GM15510 (cell line): ENCODE measurements at regions not wholly inside any gene's neighbourhood (a gene's known extent, or its start where the extent isn't known, plus 50 kb on each side); places are given as distances from the start of the nearest gene placed in this dataset.

Experiments used
- POLR2A ChIP-seq: IDR thresholded peaks from 3 replicates; pipeline ENCODE4 v1.6.1; 2011; ENCODE audit warnings: borderline replicate concordance; ENCODE audit not compliant: insufficient read length; ENCODE audit errors: extremely low read depth

GRCh38 chr14:50039734-50040400, 76.5 kb downstream of the VCPKMT start:
- TF ChIP-seq POLR2A: no peak

GRCh38 chr14:50040401-50040775, 76.0 kb downstream of the VCPKMT start:
- TF ChIP-seq POLR2A: no peak

- TF ChIP-seq POLR2A: no peak
These were observed 75.4 kb downstream of the VCPKMT start for GRCh38 chr14:50040895-50041465.

- TF ChIP-seq POLR2A: no peak
These were observed 74.4 kb downstream of the VCPKMT start for GRCh38 chr14:50041980-50042379.

- TF ChIP-seq POLR2A: no peak
These were observed 72.2 kb downstream of the VCPKMT start for GRCh38 chr14:50044042-50044651.

- TF ChIP-seq POLR2A: peak; percentile 41
These were observed 71.2 kb downstream of the VCPKMT start for GRCh38 chr14:50045039-50045711.

- no peak for TF ChIP-seq POLR2A
These were observed 70.5 kb downstream of the VCPKMT start for GRCh38 chr14:50045837-50046236.

GRCh38 chr14:50047274-50047676, 69.1 kb downstream of the VCPKMT start:
- peak; percentile 20 for TF ChIP-seq POLR2A

GRCh38 chr14:50049093-50049492, 67.3 kb downstream of the VCPKMT start:
- TF ChIP-seq POLR2A: no peak

GRCh38 chr14:50049703-50050570, 66.4 kb downstream of the VCPKMT start:
- TF ChIP-seq POLR2A: no peak

- TF ChIP-seq POLR2A: no peak
These were observed 65.3 kb downstream of the VCPKMT start for GRCh38 chr14:50051106-50051505.

GRCh38 chr14:50051706-50052105, 64.7 kb downstream of the VCPKMT start:
- no peak for TF ChIP-seq POLR2A

- TF ChIP-seq POLR2A: no peak
These were observed 63.9 kb downstream of the VCPKMT start for GRCh38 chr14:50052517-50052916.

GRCh38 chr14:50053935-50054334, 62.4 kb downstream of the VCPKMT start:
- no peak for TF ChIP-seq POLR2A
